Left lung (tissue), 4 donors: ENCODE measurements at regions not wholly inside any gene's neighbourhood (a gene's known extent, or its start where the extent isn't known, plus 50 kb on each side); places are given as distances from the start of the nearest gene placed in this dataset.

Experiments used
- ATAC-seq: fragments of 200-7000 bp; cut with Tn5 transposase; one replicate; pipeline ENCODE4 v1.9.1; 2020; ENCODE audit warnings: moderate library complexity
- DNase-seq, 4 donors: peaks; one replicate each; pipeline ENCODE4 v3.0.0-alpha.2; 2013 to 2020
- H3K27ac ChIP-seq, 2 donors: fragments of 200-600 bp; sonication (generic) in 1 of 2; one replicate each; pipeline versions ENCODE4 v1.5.0 to v1.8.0; 2020 to 2021
- H3K27me3 ChIP-seq, 2 donors: fragments of 200-600 bp; sonication (generic) in 1 of 2; one replicate each; pipeline versions ENCODE4 v1.5.0 to v1.8.0; 2020 to 2021
- H3K36me3 ChIP-seq, 2 donors: fragments of 200-600 bp; sonication (generic) in 1 of 2; one replicate each; pipeline versions ENCODE4 v1.5.0 to v1.8.0; 2020 to 2021
- H3K4me1 ChIP-seq, 2 donors: fragments of 200-600 bp; one replicate each; pipeline ENCODE4 v1.8.0; 2021
- H3K4me3 ChIP-seq, 2 donors: fragments of 200-600 bp; sonication (generic) in 1 of 2; one replicate each; pipeline versions ENCODE4 v1.5.0 to v1.8.0; 2020 to 2021; ENCODE audit warnings: mild to moderate bottlenecking in 1 of 2
- H3K9me3 ChIP-seq, 2 donors: fragments of 200-600 bp; sonication (generic) in 1 of 2; one replicate each; pipeline versions ENCODE4 v1.5.0 to v1.8.0; 2020 to 2021
- CTCF ChIP-seq, 2 donors: fragments of 200-600 bp; sonication (generic) in 1 of 2; IDR thresholded peaks; one replicate each; pipeline versions ENCODE4 v1.5.0 to v1.8.0; 2021; ENCODE audit warnings: antibody characterized with exemption in 2 of 2
- intact Hi-C, 2 donors: fragments of 100-400 bp; cut with DNase I; formaldehyde crosslinking; loops; one replicate each; pipeline versions ENCODE4 v1.11.2 to v1.14.2; 2022
- donor health status: DM: no; HTN: yes; CAD: no.
- donor health status: DM: no; HTN: no; CAD: no.

- TF ChIP-seq CTCF (IDR thresholded peaks at IDR 0.05), result no peak
- H3K4me3 ChIP-seq, result no peak overlapping the region
- no peaks in the 10 kb centered on the region for H3K36me3 ChIP-seq
- DNase-seq (no peak), ATAC-seq (no peak)
- H3K4me1 ChIP-seq, result no peaks in the 10 kb centered on the region
- H3K27me3 ChIP-seq, result no peaks in the 10 kb centered on the region
- no peak overlapping the region for H3K27ac ChIP-seq
- intact Hi-C loops, result no loop called here
- no peaks in the 10 kb centered on the region for H3K9me3 ChIP-seq
Observed at GRCh38 chr18:39274535-39274934, 1708.9 kb upstream of the CELF4 start.

GRCh38 chr18:39272230-39272629 is 1706.6 kb upstream of the CELF4 start:
- no peaks in the 10 kb centered on the region for H3K4me1 ChIP-seq
- H3K4me3 ChIP-seq, result no peak overlapping the region
- no peaks in the 10 kb centered on the region for H3K36me3 ChIP-seq
- H3K9me3 ChIP-seq, result no peaks in the 10 kb centered on the region
- TF ChIP-seq CTCF (IDR thresholded peaks at IDR 0.05), result no peak
- no peak overlapping the region for H3K27ac ChIP-seq
- DNase-seq (no peak), ATAC-seq (no peak)
- no peaks in the 10 kb centered on the region for H3K27me3 ChIP-seq
- intact Hi-C loops, result no loop called here

- no peaks in the 10 kb centered on the region for H3K9me3 ChIP-seq
- no peak for TF ChIP-seq CTCF (IDR thresholded peaks at IDR 0.05)
- no peak for ATAC-seq
- no peak overlapping the region for H3K4me3 ChIP-seq
- no peaks in the 10 kb centered on the region for H3K4me1 ChIP-seq
- no peak overlapping the region for H3K27ac ChIP-seq
- no peak for DNase-seq
- H3K27me3 ChIP-seq, result no peaks in the 10 kb centered on the region
- no peaks in the 10 kb centered on the region for H3K36me3 ChIP-seq
- intact Hi-C loops, result no loop called here
Observed at GRCh38 chr18:39271654-39272053, 1706.1 kb upstream of the CELF4 start.

GRCh38 chr18:39260565-39260964 is 1695.0 kb upstream of the CELF4 start:
- no peak for DNase-seq
- no peak for TF ChIP-seq CTCF (IDR thresholded peaks at IDR 0.05)

GRCh38 chr18:39259736-39260135 is 1694.1 kb upstream of the CELF4 start:
- no peak for ATAC-seq

More at GRCh38 chr18:39260565-39260964, 1695.0 kb upstream of the CELF4 start:
- peaks cover 0 to 7% of the 10 kb centered on the region in 2 donors for H3K9me3 ChIP-seq
- intact Hi-C loops, result no loop called here
- H3K27ac ChIP-seq, result no peak overlapping the region
- no peak for ATAC-seq
- no peaks in the 10 kb centered on the region for H3K36me3 ChIP-seq
- no peaks in the 10 kb centered on the region for H3K4me1 ChIP-seq
- H3K4me3 ChIP-seq, result no peak overlapping the region
- no peaks in the 10 kb centered on the region for H3K27me3 ChIP-seq

More at GRCh38 chr18:39259736-39260135, 1694.1 kb upstream of the CELF4 start:
- no peaks in the 10 kb centered on the region for H3K36me3 ChIP-seq
- H3K27me3 ChIP-seq, result no peaks in the 10 kb centered on the region
- H3K27ac ChIP-seq, result no peak overlapping the region
- no peak for TF ChIP-seq CTCF (IDR thresholded peaks at IDR 0.05)
- H3K9me3 ChIP-seq, result peaks cover 0 to 4% of the 10 kb centered on the region in 2 donors
- no peaks in the 10 kb centered on the region for H3K4me1 ChIP-seq
- intact Hi-C loops, result no loop called here
- H3K4me3 ChIP-seq, result no peak overlapping the region
- DNase-seq, result peak in 1 of 4 donors; percentile 23
